ENCODE measurements at regions not wholly inside any gene's neighbourhood (a gene's known extent, or its start where the extent isn't known, plus 50 kb on each side); places are given as distances from the start of the nearest gene placed in this dataset.

GRCh38 chr12:60391791-60392190 is 796.0 kb downstream of the SLC16A7 start:
- Mint-ChIP-seq H3K4me1 (no peaks in the 10 kb centered on the region), H3K27me3 (ENCODE audit: low read depth in 3 of 3) (peaks cover 0 to 3% (median 0%) of the 10 kb centered on the region in 3 donors)

DNA sequence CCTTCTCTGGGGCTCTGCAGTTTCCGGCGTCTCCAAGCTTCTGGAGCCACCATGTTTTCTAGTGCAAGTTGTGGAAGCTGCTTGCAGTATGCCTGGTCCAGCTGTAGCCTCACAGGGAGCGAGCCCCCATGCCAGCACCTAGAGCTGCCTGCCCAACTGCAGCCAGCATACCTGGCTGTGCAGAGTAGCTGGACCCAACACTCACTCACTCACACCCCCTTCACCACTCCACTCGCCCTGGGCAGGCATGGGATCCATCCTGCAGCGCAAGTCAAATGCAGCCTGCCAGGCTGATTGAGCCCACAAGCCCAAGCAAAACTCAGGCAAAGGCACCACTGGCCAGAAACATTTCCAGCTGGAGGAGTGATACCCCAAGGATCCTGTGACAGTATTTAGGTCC is 797.3 kb downstream of the SLC16A7 start:
- Histone ChIP-seq H3K27ac (ENCODE audit: low read depth in 1 of 2, low read length in 2 of 2) (no peak overlapping the region), H3K9me3 (replicated peaks in 1 of 2; ENCODE audit: control insufficient read depth in 1 of 2, insufficient read depth in 1 of 2, low read length in 2 of 2) (peaks cover 3 to 19% of the 10 kb centered on the region in 2 donors), H3K27me3 (ENCODE audit: control insufficient read depth in 2 of 2, insufficient read depth in 2 of 2, low read length in 2 of 2) (no peaks in the 10 kb centered on the region), H4K20me1 (ENCODE audit: insufficient read depth, low read length) (no peaks in the 10 kb centered on the region), H3K4me2 (replicated peaks; ENCODE audit: extremely low read depth, low read length, poor library complexity, severe bottlenecking) (no peak overlapping the region), H2AFZ (ENCODE audit: insufficient read depth, low read depth, low read length, poor library complexity, severe bottlenecking) (no peak overlapping the region), H3K9ac (ENCODE audit: insufficient read depth, low read length, poor library complexity, severe bottlenecking) (no peak overlapping the region), H3K4me1 (ENCODE audit: control insufficient read depth in 1 of 2, insufficient read depth in 2 of 2, low read length in 2 of 2) (no peaks in the 10 kb centered on the region), H3K4me3 (replicated peaks in 1 of 3; ENCODE audit: low read depth in 2 of 3, low read length in 3 of 3) (no peak overlapping the region), H3K79me2 (ENCODE audit: insufficient read depth, low read length) (no peaks in the 10 kb centered on the region), H3K36me3 (replicated peaks in 1 of 2; ENCODE audit: control insufficient read depth in 1 of 2, insufficient read depth in 2 of 2, low read length in 2 of 2) (no peaks in the 10 kb centered on the region)
- no peak for TF ChIP-seq CTCF (IDR thresholded peaks at IDR 0.05)
- WGBS (ENCODE audit: insufficient coverage): 85% methylated on average over 3 of the region's 5 CpGs
- intact Hi-C loops (cut with micrococcal nuclease): no loop called here
- no peak for DNase-seq
- H3K27ac Mint-ChIP-seq: no peak overlapping the region
- no peaks in the 10 kb centered on the region for H3K4me1 Mint-ChIP-seq
- H3K27me3 Mint-ChIP-seq (ENCODE audit: low read depth in 3 of 3): peaks cover 0 to 1% (median 0%) of the 10 kb centered on the region in 3 donors
- peaks cover 5 to 18% (median 12%) of the 10 kb centered on the region in 7 donors for H3K9me3 Mint-ChIP-seq
- H3K4me3 Mint-ChIP-seq: no peak overlapping the region
- no peaks in the 10 kb centered on the region for H3K36me3 Mint-ChIP-seq

More at GRCh38 chr12:60391791-60392190, 796.0 kb downstream of the SLC16A7 start:
- Histone ChIP-seq H3K4me1 (ENCODE audit: control insufficient read depth in 1 of 2, insufficient read depth in 2 of 2, low read length in 2 of 2) (no peaks in the 10 kb centered on the region), H3K36me3 (replicated peaks in 1 of 2; ENCODE audit: control insufficient read depth in 1 of 2, insufficient read depth in 2 of 2, low read length in 2 of 2) (no peaks in the 10 kb centered on the region), H3K79me2 (ENCODE audit: insufficient read depth, low read length) (no peaks in the 10 kb centered on the region), H3K9me3 (replicated peaks in 1 of 2; ENCODE audit: control insufficient read depth in 1 of 2, insufficient read depth in 1 of 2, low read length in 2 of 2) (peaks cover 6 to 29% of the 10 kb centered on the region in 2 donors), H3K9ac (ENCODE audit: insufficient read depth, low read length, poor library complexity, severe bottlenecking) (no peak overlapping the region), H4K20me1 (ENCODE audit: insufficient read depth, low read length) (no peaks in the 10 kb centered on the region), H3K4me3 (replicated peaks in 1 of 3; ENCODE audit: low read depth in 2 of 3, low read length in 3 of 3) (no peak overlapping the region), H3K27ac (ENCODE audit: low read depth in 1 of 2, low read length in 2 of 2) (no peak overlapping the region), H2AFZ (ENCODE audit: insufficient read depth, low read depth, low read length, poor library complexity, severe bottlenecking) (no peak overlapping the region), H3K27me3 (ENCODE audit: control insufficient read depth in 2 of 2, insufficient read depth in 2 of 2, low read length in 2 of 2) (no peaks in the 10 kb centered on the region), H3K4me2 (replicated peaks; ENCODE audit: extremely low read depth, low read length, poor library complexity, severe bottlenecking) (no peak overlapping the region)
- H3K4me3 Mint-ChIP-seq: no peak overlapping the region
- no peak for DNase-seq
- intact Hi-C loops (cut with micrococcal nuclease): no loop called here
- H3K36me3 Mint-ChIP-seq: no peaks in the 10 kb centered on the region
- H3K9me3 Mint-ChIP-seq: peaks cover 7 to 25% (median 16%) of the 10 kb centered on the region in 7 donors
- H3K27ac Mint-ChIP-seq: no peak overlapping the region
- no peak for TF ChIP-seq CTCF (IDR thresholded peaks at IDR 0.05)

All from CD14-positive monocyte (primary cell).